Muscle layer of duodenum (tissue), 2 donors: ENCODE measurements at regions not wholly inside any gene's neighbourhood (a gene's known extent, or its start where the extent isn't known, plus 50 kb on each side); places are given as distances from the start of the nearest gene placed in this dataset.

Experiments used
- H3K27ac ChIP-seq: one replicate; pipeline ENCODE4 v1.7.0; 2013; ENCODE audit warnings: mild to moderate bottlenecking, low read length
- H3K27me3 ChIP-seq: one replicate; pipeline ENCODE4 v1.7.0; 2013; ENCODE audit warnings: low read depth, mild to moderate bottlenecking, control low read depth, low read length
- H3K36me3 ChIP-seq, 2 donors: one replicate each; pipeline ENCODE4 v1.7.0; 2013; ENCODE audit warnings: low read length in 2 of 2, control low read depth in 1 of 2, mild to moderate bottlenecking in 1 of 2; ENCODE audit not compliant: insufficient read depth in 2 of 2, control insufficient read depth in 1 of 2
- H3K4me1 ChIP-seq, 2 donors: one replicate each; pipeline ENCODE4 v1.7.0; 2013; ENCODE audit warnings: low read length in 2 of 2, mild to moderate bottlenecking in 2 of 2, control low read depth in 1 of 2, moderate library complexity in 1 of 2; ENCODE audit not compliant: insufficient read depth in 2 of 2, control insufficient read depth in 1 of 2
- H3K4me3 ChIP-seq, 2 donors: one replicate each; pipeline ENCODE4 v1.7.0; 2013; ENCODE audit warnings: low read length in 2 of 2, low read depth in 1 of 2, mild to moderate bottlenecking in 1 of 2
- H3K9me3 ChIP-seq, 2 donors: one replicate each; pipeline ENCODE4 v1.7.0; 2013; ENCODE audit warnings: low read length in 2 of 2, control low read depth in 1 of 2, mild to moderate bottlenecking in 1 of 2; ENCODE audit not compliant: control insufficient read depth in 1 of 2
- donor health status: healthy.

GRCh38 chr5:88144219-88145001 lies 124.2 kb downstream of the TMEM161B start:
- Histone ChIP-seq H3K27ac (no peak overlapping the region), H3K27me3 (peaks cover 46% of the 10 kb centered on the region), H3K9me3 (peaks cover 0 to 4% of the 10 kb centered on the region in 2 donors), H3K4me1 (peaks cover 0 to 36% of the 10 kb centered on the region in 2 donors), H3K4me3 (peak overlapping the region; percentile 71 to 75), H3K36me3 (no peaks in the 10 kb centered on the region)

DNA sequence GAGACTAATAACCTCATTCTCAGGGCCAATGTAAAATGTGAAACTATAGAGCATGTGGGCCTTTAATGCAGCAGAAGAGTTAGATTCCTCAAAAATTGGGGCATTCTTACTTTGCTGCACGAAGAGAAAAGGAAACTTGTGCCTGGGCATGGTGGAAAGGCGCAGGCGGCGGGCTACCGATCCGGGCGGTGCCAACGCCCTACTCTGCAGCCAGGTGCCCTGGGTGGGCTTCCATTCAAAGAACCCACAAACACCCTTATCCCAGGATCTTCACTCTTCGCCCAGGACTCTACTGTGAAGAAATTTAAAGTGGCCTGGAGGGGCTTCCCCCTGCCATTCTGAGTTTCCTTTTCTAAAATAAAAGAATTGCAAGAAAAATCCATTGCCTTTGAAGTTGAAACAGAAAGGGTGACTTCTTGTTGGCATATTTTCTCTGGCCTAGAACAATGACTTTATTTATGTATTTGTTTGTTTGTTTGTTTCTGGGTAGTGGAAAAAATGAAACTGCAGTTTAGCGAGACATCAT lies 124.9 kb downstream of the TMEM161B start:
- Histone ChIP-seq H3K9me3 (peaks cover 0 to 4% of the 10 kb centered on the region in 2 donors), H3K4me1 (peaks cover 0 to 36% of the 10 kb centered on the region in 2 donors), H3K4me3 (peak overlapping the region; percentile 71 to 75), H3K27me3 (peaks cover 46% of the 10 kb centered on the region), H3K36me3 (no peaks in the 10 kb centered on the region), H3K27ac (no peak overlapping the region)

- peaks cover 0 to 36% of the 10 kb centered on the region in 2 donors for H3K4me1 ChIP-seq
- H3K27ac ChIP-seq, result no peak overlapping the region
- H3K4me3 ChIP-seq, result peak overlapping the region; percentile 71 to 75
- H3K27me3 ChIP-seq, result peaks cover 49% of the 10 kb centered on the region
- no peaks in the 10 kb centered on the region for H3K36me3 ChIP-seq
- H3K9me3 ChIP-seq, result peaks cover 0 to 4% of the 10 kb centered on the region in 2 donors
Measured at GRCh38 chr5:88142886-88143692, 125.6 kb downstream of the TMEM161B start.

GRCh38 chr5:88142636-88142885 lies 126.1 kb downstream of the TMEM161B start:
- Histone ChIP-seq H3K27me3 (peaks cover 50% of the 10 kb centered on the region), H3K27ac (no peak overlapping the region), H3K4me3 (peak overlapping the region; percentile 71 to 75), H3K4me1 (peaks cover 0 to 36% of the 10 kb centered on the region in 2 donors), H3K36me3 (no peaks in the 10 kb centered on the region), H3K9me3 (peaks cover 0 to 4% of the 10 kb centered on the region in 2 donors)

GRCh38 chr5:88140856-88141752 lies 127.5 kb downstream of the TMEM161B start:
- Histone ChIP-seq H3K4me3 (peak overlapping the region; percentile 71 to 88), H3K27me3 (peaks cover 47% of the 10 kb centered on the region), H3K9me3 (peaks cover 0 to 4% of the 10 kb centered on the region in 2 donors), H3K4me1 (peaks cover 0 to 36% of the 10 kb centered on the region in 2 donors), H3K36me3 (no peaks in the 10 kb centered on the region), H3K27ac (no peak overlapping the region)

GRCh38 chr5:88140396-88140855 lies 128.2 kb downstream of the TMEM161B start:
- peak overlapping the region; percentile 58 to 88 for H3K4me3 ChIP-seq

DNA sequence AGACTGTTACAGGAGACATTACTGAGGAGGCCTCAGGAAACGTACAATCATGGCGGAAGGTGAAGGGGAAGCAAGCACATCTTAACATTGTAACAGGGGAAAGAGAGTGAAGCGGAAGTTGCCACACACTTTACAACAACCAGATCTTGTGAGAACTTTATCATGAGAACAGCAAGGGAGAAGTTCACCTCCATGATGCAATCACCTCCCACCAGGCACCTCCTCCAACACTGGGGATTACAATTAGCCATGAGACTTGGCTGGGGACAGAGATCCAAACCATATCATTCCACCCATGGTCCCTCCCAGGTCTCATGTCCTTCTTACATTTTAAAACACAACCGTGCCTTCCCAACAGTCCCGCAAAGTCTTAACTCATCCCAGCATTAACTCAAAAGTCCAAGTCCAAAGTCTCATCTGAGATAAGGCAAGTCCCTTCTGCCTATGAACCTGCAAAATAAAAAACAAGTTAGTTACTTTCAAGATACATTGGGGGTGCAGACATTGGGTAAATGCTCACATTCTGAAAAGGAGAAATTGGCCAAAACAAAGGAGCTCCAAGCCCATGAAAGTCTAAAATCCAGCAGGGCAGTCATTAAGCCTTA lies 138.3 kb downstream of the TMEM161B start:
- Histone ChIP-seq H3K36me3 (no peaks in the 10 kb centered on the region), H3K9me3 (peaks cover 0 to 3% of the 10 kb centered on the region in 2 donors), H3K27me3 (no peaks in the 10 kb centered on the region), H3K4me3 (no peak overlapping the region), H3K27ac (no peak overlapping the region), H3K4me1 (no peaks in the 10 kb centered on the region)

More at GRCh38 chr5:88140396-88140855, 128.2 kb downstream of the TMEM161B start:
- H3K9me3 ChIP-seq, result peaks cover 0 to 4% of the 10 kb centered on the region in 2 donors
- H3K36me3 ChIP-seq, result no peaks in the 10 kb centered on the region
- peaks cover 44% of the 10 kb centered on the region for H3K27me3 ChIP-seq
- no peak overlapping the region for H3K27ac ChIP-seq
- H3K4me1 ChIP-seq, result peaks cover 0 to 29% of the 10 kb centered on the region in 2 donors

DNA sequence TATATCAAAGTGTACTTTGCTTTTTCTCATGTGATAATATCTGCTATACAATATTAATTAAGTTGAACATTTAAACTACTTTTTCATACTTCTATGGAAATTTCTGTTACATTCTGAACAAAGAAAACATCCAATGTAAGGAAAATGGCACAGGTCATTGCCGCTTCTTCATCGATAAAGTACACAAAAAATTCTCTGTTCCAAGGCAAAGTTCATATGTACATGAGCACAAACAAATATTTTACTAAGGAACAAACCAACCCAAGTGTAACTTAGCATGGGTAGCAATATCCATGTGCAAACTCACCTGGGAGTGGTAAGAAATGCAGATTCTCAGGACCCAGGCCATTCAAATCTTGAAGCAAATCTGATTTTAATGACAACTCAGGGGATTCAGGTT lies 139.8 kb downstream of the TMEM161B start:
- Histone ChIP-seq H3K27ac (no peak overlapping the region), H3K27me3 (no peaks in the 10 kb centered on the region), H3K4me3 (no peak overlapping the region), H3K4me1 (no peaks in the 10 kb centered on the region), H3K36me3 (no peaks in the 10 kb centered on the region), H3K9me3 (peaks cover 0 to 3% of the 10 kb centered on the region in 2 donors)

GRCh38 chr5:88119535-88120125 lies 149.0 kb downstream of the TMEM161B start:
- Histone ChIP-seq H3K9me3 (no peaks in the 10 kb centered on the region), H3K4me3 (no peak overlapping the region), H3K27me3 (no peaks in the 10 kb centered on the region), H3K27ac (no peak overlapping the region), H3K4me1 (no peaks in the 10 kb centered on the region), H3K36me3 (no peaks in the 10 kb centered on the region)

DNA sequence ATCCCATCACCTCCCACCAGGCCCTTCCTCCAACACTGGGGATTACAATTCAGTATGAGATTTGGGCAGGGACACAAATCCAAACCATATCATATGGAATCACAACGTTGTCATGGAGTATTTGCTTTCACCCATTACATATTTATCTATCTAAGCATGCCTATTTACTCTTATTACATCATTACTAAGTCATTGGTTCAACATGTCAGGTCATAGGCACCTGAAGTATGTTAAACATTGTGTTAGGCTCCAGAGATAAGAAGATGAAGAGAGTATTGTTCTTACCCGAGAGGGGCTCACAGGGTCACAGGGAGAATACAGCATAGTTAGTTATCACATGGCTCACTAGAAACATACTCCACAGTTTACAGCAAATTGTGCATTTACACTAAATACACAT lies 150.5 kb downstream of the TMEM161B start:
- Histone ChIP-seq H3K27me3 (no peaks in the 10 kb centered on the region), H3K9me3 (no peaks in the 10 kb centered on the region), H3K27ac (no peak overlapping the region), H3K4me1 (no peaks in the 10 kb centered on the region), H3K36me3 (no peaks in the 10 kb centered on the region), H3K4me3 (no peak overlapping the region)
